ENCODE measurements at regions not wholly inside any gene's neighbourhood (a gene's known extent, or its start where the extent isn't known, plus 50 kb on each side); places are given as distances from the start of the nearest gene placed in this dataset.

DNA sequence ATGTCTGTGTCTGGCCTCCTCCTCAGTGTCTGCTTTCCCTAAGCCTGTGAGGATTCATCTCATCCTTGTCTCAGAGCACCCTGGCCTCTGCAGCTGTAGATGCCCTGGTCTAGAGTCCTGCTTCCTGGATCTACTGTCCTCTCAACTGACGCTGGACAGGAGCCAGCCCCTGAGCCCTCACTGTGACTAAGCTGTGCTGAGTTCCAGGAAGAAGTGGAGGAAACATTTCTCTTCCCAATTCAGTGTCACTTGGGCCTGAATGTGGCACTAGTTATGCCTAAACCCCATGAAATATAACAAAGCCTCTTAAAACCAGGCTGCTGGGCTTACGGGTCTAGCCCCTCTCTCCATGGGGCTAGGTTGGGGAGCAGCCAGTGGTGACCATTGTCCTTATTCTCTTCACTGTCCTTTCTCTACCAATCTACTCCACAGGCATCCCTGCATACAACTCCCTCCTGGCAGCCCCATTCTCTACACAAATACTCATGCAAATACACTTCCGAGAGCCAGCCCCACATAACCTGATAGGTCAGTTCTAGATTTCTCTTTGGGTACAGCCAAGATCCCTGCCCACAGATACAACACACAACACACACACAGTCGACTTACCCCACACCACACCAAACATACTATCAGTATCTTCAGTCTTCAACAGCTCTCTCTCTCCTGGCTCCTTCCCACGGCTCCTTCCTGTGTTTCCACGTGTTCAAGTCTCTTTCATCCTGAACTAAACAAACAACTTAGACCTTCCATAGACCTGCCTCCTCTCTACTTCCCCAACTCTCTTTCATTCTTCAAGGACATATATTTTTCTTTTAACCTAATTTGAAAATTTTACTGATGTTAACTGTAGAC, 220.8 kb downstream of the SNX18 start:
- Histone ChIP-seq H3K27ac (peak overlapping the region in 1 of 2 donors; percentile 38), H3K4me3 (no peak overlapping the region)
- TF ChIP-seq, protein P1, sequence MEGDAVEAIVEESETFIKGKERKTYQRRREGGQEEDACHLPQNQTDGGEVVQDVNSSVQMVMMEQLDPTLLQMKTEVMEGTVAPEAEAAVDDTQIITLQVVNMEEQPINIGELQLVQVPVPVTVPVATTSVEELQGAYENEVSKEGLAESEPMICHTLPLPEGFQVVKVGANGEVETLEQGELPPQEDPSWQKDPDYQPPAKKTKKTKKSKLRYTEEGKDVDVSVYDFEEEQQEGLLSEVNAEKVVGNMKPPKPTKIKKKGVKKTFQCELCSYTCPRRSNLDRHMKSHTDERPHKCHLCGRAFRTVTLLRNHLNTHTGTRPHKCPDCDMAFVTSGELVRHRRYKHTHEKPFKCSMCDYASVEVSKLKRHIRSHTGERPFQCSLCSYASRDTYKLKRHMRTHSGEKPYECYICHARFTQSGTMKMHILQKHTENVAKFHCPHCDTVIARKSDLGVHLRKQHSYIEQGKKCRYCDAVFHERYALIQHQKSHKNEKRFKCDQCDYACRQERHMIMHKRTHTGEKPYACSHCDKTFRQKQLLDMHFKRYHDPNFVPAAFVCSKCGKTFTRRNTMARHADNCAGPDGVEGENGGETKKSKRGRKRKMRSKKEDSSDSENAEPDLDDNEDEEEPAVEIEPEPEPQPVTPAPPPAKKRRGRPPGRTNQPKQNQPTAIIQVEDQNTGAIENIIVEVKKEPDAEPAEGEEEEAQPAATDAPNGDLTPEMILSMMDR (IDR thresholded peaks at IDR 0.05) = no peak
- no peak for DNase-seq (ENCODE audit: low spot score)

DNA sequence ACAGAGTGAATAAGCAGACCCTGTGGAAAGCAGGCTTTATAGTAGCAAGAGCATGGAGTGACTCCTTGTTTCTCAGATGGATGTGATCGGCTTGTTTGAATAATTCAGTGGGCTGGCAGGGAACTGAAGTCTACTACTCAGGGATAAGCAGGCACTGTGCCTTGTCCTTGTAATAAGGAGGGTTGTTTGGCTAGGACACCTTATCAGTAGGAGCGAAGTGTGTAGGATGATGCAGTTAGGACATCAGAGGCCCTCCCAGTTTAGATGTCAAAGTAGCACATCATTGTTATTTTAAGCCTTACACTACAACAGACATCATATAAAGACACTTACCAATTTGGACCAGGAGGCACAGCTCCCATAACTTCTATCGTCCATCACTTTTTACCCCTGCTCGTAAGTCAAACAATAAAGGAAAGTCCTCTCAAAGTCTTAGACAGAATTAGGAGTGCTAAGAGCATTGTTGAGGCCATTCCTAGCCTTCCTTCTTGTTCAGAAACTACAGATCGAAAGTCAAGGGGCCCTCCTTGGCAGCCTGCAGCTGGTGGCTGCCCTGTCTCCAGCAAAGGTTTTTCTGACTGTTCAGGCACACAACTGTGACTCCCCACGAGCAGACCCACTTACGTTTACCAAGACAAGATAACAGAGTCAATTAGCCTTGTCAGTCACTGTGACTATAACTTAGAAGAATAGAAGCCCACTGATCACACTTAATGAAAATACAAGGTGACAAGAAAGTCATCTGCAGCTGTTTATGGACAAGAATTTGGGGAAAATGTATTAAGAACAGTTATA, 218.6 kb downstream of the SNX18 start:
- TF ChIP-seq, protein P1 (IDR thresholded peaks at IDR 0.05) = no peak
- H3K27ac ChIP-seq = no peak overlapping the region
- no peak overlapping the region for H3K4me3 ChIP-seq
- DNase-seq (ENCODE audit: low spot score) = no peak

DNA sequence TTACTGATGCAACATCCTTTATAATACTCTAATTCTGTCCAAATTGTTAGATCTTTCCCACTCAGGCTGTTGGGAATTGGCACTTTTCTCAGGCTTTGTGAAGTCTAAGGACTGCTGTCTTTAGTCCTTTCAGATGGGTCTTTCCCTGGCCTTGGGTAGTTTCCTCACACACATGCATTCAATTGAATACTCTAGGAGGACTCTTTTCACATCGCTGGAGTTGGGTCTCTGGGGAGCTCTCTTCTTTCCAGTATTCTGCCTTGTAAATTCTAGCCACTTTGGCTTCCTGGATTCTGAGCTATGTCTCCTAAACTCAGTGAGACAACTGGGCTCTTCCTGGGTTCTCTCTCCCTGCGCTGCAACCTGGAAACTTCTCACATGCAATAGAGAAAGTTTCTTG, 215.5 kb downstream of the SNX18 start:
- DNase-seq (ENCODE audit: low spot score) = no peak
- Histone ChIP-seq H3K4me3 (no peak overlapping the region), H3K27ac (no peak overlapping the region)
- TF ChIP-seq, protein P1 (IDR thresholded peaks at IDR 0.05) = no peak

DNA sequence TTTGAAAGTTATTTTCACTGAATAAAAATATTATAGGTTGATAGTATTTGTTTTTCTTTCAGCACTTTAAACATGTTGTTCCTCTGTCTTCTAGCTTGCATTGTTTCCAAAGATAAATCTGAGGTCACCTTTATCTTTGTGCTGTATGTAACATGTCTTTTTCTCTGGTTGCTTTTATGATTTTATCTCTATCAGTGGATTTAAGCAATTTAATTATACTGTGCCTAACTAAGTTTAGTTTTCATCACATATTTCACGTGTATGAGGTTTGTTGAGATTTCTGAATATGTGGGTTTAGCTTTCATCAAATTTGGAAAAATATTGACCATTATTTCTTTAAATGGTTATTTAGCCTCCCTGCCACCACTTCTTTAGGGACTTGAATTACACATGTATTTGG, 214.5 kb downstream of the SNX18 start:
- Histone ChIP-seq H3K27ac (no peak overlapping the region), H3K4me3 (no peak overlapping the region)
- TF ChIP-seq, protein P1 (IDR thresholded peaks at IDR 0.05) = no peak
- no peak for DNase-seq (ENCODE audit: low spot score)

DNA sequence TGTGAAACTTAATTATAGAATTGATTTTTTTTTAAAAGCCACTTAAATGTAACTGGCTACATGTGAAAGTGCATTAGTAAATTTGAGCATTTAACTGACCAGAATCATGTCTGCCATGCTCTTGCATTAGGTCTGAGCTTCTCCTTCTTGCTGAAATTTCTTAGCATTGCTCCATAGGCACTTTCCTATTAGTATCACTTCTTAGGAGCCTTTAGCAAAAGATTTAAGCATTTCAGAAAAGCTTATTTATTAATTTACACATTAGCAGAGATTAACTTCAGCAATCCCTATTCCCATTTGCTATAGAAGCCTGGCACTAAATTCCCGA, 211.0 kb downstream of the SNX18 start:
- DNase-seq (ENCODE audit: low spot score) = no peak
- Histone ChIP-seq H3K4me3 (no peak overlapping the region), H3K27ac (no peak overlapping the region)
- TF ChIP-seq, protein P1 (IDR thresholded peaks at IDR 0.05) = no peak

DNA sequence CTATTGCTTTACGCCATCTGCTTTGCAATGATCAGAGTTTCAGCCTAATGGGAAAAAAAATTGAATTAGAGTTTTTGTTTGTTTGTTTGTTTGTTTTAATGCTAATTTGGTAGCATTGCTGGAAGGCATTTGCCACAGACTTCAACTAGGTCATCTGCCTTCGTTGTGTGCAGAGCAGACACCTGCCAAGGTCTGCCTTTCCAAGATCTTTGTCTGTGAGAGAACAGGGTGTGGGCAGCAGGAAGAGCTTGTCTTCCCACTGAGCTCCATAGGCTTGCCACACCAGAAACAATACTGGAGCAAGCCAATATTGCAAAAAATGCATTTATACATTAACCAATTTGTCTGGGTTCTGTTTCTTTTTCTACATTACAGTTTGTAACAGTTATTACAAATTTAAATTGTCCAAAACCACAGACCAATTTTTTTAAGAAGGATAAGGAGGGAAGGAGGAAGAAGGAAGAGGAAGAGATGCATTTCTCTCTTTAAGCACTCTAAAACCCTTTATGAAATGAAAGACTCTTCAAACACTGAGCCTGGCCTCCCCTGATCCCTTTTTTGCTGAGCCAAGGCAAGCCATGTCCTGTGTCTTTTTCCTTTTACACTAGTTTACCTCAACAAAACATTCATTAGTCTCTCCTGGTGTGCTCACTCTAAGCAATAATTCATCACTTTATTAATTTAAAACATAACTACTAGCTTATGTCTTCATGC, 210.5 kb downstream of the SNX18 start:
- no peak for DNase-seq (ENCODE audit: low spot score)
- no peak overlapping the region for H3K27ac ChIP-seq
- H3K4me3 ChIP-seq = no peak overlapping the region
- TF ChIP-seq, protein P1 (IDR thresholded peaks at IDR 0.05) = no peak
